Upper lobe of left lung (tissue), 4 donors: ENCODE measurements at regions not wholly inside any gene's neighbourhood (a gene's known extent, or its start where the extent isn't known, plus 50 kb on each side); places are given as distances from the start of the nearest gene placed in this dataset.

Source experiments
- EP300 ChIP-seq, 4 donors: sonication (generic); formaldehyde crosslinking; IDR thresholded peaks; one replicate each; pipeline ENCODE4 v1.5.1; 2017; ENCODE audit warnings: antibody characterized with exemption in 4 of 4, control low read depth in 2 of 4
- POLR2A ChIP-seq, 4 donors: fragments of 450-650 bp; IDR thresholded peaks; one replicate each; pipeline ENCODE4 v1.5.1; 2016 to 2017; ENCODE audit warnings: antibody characterized with exemption in 4 of 4, mild to moderate bottlenecking in 2 of 4
- TF ChIP-seq, protein P1 (sequence below), 6 experiments: fragments of 450-650 bp in 4 of 6; fragments of 200-600 bp in 2 of 6; sonication (generic) in 2 of 6; IDR thresholded peaks; one replicate each; pipeline ENCODE4 v1.5.1; 2016 to 2019; ENCODE audit warnings: antibody characterized with exemption in 6 of 6

DNA sequence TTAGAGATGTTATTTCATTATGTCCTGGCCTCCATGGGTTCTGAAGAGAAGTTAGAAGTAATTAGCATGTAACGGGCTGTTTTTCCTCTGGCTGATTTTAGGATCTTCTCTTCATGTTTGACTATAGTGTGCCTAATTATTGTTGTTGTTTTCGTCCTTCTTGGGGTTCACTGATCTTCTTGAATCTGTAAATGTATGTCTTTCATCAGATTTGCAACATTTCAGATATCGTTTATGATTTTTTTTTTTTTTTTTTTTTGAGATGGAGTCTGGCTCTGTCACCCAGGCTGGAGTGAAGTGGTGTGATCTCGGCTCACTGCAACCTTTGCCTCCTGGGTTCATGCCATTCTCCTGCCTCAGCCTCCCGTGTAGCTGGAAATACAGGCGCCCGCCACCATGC is 246.7 kb downstream of the TFAP2C start:
- TF ChIP-seq POLR2A (IDR thresholded peaks at IDR 0.05), result no peak
- TF ChIP-seq, protein P1, sequence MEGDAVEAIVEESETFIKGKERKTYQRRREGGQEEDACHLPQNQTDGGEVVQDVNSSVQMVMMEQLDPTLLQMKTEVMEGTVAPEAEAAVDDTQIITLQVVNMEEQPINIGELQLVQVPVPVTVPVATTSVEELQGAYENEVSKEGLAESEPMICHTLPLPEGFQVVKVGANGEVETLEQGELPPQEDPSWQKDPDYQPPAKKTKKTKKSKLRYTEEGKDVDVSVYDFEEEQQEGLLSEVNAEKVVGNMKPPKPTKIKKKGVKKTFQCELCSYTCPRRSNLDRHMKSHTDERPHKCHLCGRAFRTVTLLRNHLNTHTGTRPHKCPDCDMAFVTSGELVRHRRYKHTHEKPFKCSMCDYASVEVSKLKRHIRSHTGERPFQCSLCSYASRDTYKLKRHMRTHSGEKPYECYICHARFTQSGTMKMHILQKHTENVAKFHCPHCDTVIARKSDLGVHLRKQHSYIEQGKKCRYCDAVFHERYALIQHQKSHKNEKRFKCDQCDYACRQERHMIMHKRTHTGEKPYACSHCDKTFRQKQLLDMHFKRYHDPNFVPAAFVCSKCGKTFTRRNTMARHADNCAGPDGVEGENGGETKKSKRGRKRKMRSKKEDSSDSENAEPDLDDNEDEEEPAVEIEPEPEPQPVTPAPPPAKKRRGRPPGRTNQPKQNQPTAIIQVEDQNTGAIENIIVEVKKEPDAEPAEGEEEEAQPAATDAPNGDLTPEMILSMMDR (IDR thresholded peaks at IDR 0.05), result no peak
- TF ChIP-seq EP300 (IDR thresholded peaks at IDR 0.05), result no peak
